ENCODE measurements at regions not wholly inside any gene's neighbourhood (a gene's known extent, or its start where the extent isn't known, plus 50 kb on each side); places are given as distances from the start of the nearest gene placed in this dataset.

DNA sequence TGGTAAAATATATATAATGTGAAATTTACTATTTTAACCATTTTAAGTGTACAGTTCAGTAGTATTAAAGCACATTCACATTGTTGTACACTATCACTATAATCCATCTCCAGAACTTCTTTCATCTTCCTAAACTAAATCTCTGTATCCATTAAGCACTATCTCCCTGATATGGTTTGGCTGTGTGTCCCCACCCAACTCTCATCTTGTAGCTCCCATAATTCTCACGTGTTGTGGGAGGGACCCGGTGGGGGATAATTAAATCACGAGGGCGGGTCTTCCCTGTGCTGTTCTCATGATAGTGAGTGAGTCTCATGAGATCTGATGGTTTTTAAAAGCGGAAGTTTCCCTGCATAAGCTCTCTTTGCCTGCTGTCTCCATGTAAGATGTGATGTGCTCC lies 178.9 kb upstream of the NABP1 start:
- DNase-seq (no peak), ATAC-seq (ENCODE audit: insufficient read depth, low read depth) (no peak)
- H3K9ac ChIP-seq (ENCODE audit: low read depth, low read length), result no peak overlapping the region
- H3K79me2 ChIP-seq (ENCODE audit: insufficient read depth, low read length), result no peaks in the 10 kb centered on the region
- no peak overlapping the region for H3K27ac ChIP-seq (ENCODE audit: low read length)
- no peaks in the 10 kb centered on the region for H3K9me3 ChIP-seq (ENCODE audit: insufficient read depth, low read length, severe bottlenecking)
- TF ChIP-seq, protein P1, sequence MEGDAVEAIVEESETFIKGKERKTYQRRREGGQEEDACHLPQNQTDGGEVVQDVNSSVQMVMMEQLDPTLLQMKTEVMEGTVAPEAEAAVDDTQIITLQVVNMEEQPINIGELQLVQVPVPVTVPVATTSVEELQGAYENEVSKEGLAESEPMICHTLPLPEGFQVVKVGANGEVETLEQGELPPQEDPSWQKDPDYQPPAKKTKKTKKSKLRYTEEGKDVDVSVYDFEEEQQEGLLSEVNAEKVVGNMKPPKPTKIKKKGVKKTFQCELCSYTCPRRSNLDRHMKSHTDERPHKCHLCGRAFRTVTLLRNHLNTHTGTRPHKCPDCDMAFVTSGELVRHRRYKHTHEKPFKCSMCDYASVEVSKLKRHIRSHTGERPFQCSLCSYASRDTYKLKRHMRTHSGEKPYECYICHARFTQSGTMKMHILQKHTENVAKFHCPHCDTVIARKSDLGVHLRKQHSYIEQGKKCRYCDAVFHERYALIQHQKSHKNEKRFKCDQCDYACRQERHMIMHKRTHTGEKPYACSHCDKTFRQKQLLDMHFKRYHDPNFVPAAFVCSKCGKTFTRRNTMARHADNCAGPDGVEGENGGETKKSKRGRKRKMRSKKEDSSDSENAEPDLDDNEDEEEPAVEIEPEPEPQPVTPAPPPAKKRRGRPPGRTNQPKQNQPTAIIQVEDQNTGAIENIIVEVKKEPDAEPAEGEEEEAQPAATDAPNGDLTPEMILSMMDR (IDR thresholded peaks at IDR 0.05; ENCODE audit: borderline replicate concordance, extremely low read depth, low read length, poor library complexity, severe bottlenecking), result no peak
- no peak for TF ChIP-seq EZH2 (IDR thresholded peaks at IDR 0.05; ENCODE audit: borderline replicate concordance, low read depth, low read length, severe bottlenecking)
- no peak overlapping the region for H3K4me2 ChIP-seq (ENCODE audit: insufficient read depth, low read length)
- no peaks in the 10 kb centered on the region for H4K20me1 ChIP-seq (ENCODE audit: insufficient read depth, low read length)
- H3K36me3 ChIP-seq (ENCODE audit: insufficient read depth, low read length), result no peaks in the 10 kb centered on the region
- no peaks in the 10 kb centered on the region for H3K27me3 ChIP-seq (ENCODE audit: insufficient read depth, low read length, poor library complexity)
- no peaks in the 10 kb centered on the region for H3K4me1 ChIP-seq (ENCODE audit: insufficient read depth, low read length)
- no peak overlapping the region for H3K4me3 ChIP-seq (ENCODE audit: low read depth in 1 of 2, low read length in 2 of 2)
- H2AFZ ChIP-seq (ENCODE audit: low read depth, low read length), result no peak overlapping the region

DNA sequence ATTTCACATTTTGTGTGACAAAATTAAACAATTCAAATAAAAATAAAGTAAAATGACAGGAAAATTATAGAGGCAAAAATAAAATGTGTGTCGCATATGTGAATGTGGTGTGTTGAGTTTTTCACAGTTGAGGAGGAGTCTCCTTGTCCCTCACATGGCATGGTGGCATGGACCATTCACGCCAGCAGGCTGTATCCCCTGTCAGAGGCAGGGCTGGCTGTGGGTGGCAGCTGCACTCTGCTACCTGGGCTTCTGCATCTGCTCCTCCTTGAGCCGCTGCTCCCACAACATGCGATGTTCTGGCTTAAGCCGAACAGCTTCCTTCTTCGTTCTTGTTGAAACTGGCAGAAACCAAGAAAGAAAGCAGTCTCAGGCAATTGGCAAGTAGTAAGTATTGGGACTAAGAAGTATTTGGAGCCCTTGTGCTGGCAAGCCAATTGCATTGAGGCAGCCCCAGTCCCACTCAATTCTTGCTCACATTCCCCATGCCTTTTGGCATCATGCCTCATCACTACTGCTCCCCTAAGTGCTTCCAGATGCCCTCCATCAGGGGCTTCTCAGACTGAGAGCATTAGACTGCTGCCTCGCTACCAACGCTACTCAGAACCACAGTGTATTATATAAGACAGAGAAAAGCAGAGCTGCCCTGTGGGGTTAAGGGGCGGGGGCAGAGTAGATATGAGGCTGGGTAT lies 177.9 kb upstream of the NABP1 start:
- H3K9me3 ChIP-seq (ENCODE audit: insufficient read depth, low read length, severe bottlenecking), result no peaks in the 10 kb centered on the region
- no peaks in the 10 kb centered on the region for H3K36me3 ChIP-seq (ENCODE audit: insufficient read depth, low read length)
- H2AFZ ChIP-seq (ENCODE audit: low read depth, low read length), result no peak overlapping the region
- no peak for ATAC-seq (ENCODE audit: insufficient read depth, low read depth)
- H3K4me1 ChIP-seq (ENCODE audit: insufficient read depth, low read length), result no peaks in the 10 kb centered on the region
- DNase-seq, result no peak
- no peak overlapping the region for H3K9ac ChIP-seq (ENCODE audit: low read depth, low read length)
- no peak overlapping the region for H3K4me3 ChIP-seq (ENCODE audit: low read depth in 1 of 2, low read length in 2 of 2)
- H3K27me3 ChIP-seq (ENCODE audit: insufficient read depth, low read length, poor library complexity), result no peaks in the 10 kb centered on the region
- TF ChIP-seq, protein P1 (IDR thresholded peaks at IDR 0.05; ENCODE audit: borderline replicate concordance, extremely low read depth, low read length, poor library complexity, severe bottlenecking), result no peak
- no peak for TF ChIP-seq EZH2 (IDR thresholded peaks at IDR 0.05; ENCODE audit: borderline replicate concordance, low read depth, low read length, severe bottlenecking)
- H4K20me1 ChIP-seq (ENCODE audit: insufficient read depth, low read length), result no peaks in the 10 kb centered on the region
- H3K79me2 ChIP-seq (ENCODE audit: insufficient read depth, low read length), result no peaks in the 10 kb centered on the region
- no peak overlapping the region for H3K4me2 ChIP-seq (ENCODE audit: insufficient read depth, low read length)
- no peak overlapping the region for H3K27ac ChIP-seq (ENCODE audit: low read length)

DNA sequence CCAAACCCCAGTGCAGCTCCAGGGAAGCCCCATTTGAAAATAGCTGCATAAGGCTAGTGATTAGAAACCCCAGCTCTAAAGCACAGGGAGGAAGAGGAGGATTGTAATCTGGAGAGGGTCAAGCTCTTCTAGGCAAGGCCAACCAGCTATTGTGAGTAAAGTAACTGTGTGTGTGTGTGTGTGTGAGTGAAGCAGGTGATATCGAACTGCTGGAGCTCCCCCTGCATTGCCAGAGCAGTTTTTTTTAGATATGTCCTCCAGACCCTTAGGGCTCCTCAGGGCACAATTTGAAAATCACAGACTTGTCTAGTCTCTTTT lies 177.4 kb upstream of the NABP1 start:
- no peak for TF ChIP-seq EZH2 (IDR thresholded peaks at IDR 0.05; ENCODE audit: borderline replicate concordance, low read depth, low read length, severe bottlenecking)
- TF ChIP-seq, protein P1 (IDR thresholded peaks at IDR 0.05; ENCODE audit: borderline replicate concordance, extremely low read depth, low read length, poor library complexity, severe bottlenecking), result no peak
- no peaks in the 10 kb centered on the region for H3K9me3 ChIP-seq (ENCODE audit: insufficient read depth, low read length, severe bottlenecking)
- ATAC-seq (ENCODE audit: insufficient read depth, low read depth) (no peak), DNase-seq (no peak)
- no peaks in the 10 kb centered on the region for H4K20me1 ChIP-seq (ENCODE audit: insufficient read depth, low read length)
- no peak overlapping the region for H3K27ac ChIP-seq (ENCODE audit: low read length)
- H3K79me2 ChIP-seq (ENCODE audit: insufficient read depth, low read length), result no peaks in the 10 kb centered on the region
- H3K4me1 ChIP-seq (ENCODE audit: insufficient read depth, low read length), result no peaks in the 10 kb centered on the region
- H3K9ac ChIP-seq (ENCODE audit: low read depth, low read length), result no peak overlapping the region
- no peak overlapping the region for H3K4me2 ChIP-seq (ENCODE audit: insufficient read depth, low read length)
- H3K4me3 ChIP-seq (ENCODE audit: low read depth in 1 of 2, low read length in 2 of 2), result no peak overlapping the region
- H3K27me3 ChIP-seq (ENCODE audit: insufficient read depth, low read length, poor library complexity), result no peaks in the 10 kb centered on the region
- H2AFZ ChIP-seq (ENCODE audit: low read depth, low read length), result no peak overlapping the region
- H3K36me3 ChIP-seq (ENCODE audit: insufficient read depth, low read length), result no peaks in the 10 kb centered on the region
